ENCODE measurements at regions not wholly inside any gene's neighbourhood (a gene's known extent, or its start where the extent isn't known, plus 50 kb on each side); places are given as distances from the start of the nearest gene placed in this dataset.

DNA sequence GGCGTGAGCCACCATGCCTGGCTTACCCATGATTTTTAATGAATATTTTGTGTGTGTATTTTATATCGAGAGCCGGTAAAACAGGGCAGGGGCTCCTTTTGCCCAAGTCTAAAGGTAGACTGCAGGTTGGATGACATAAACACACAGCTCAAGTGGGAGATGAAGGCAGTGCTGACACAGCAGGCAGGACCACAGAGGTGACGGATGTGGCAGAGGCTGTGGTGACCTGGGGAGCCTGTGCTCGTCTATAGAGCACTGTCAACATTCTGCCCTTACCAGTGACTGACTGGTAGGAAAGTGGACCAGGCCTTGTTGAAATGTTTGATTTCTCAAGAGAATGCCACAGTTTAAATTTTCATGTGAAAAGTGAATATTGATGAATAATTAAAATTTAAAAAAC lies 137.5 kb downstream of the ZFP64 start:
- 94 to 100% (median 97%) methylated on average over 5 of the region's 5 CpGs for WGBS, 4 donors
- TF ChIP-seq CTCF (IDR thresholded peaks at IDR 0.05), result no peak
- no peak for TF ChIP-seq POLR2A (IDR thresholded peaks at IDR 0.05)

DNA sequence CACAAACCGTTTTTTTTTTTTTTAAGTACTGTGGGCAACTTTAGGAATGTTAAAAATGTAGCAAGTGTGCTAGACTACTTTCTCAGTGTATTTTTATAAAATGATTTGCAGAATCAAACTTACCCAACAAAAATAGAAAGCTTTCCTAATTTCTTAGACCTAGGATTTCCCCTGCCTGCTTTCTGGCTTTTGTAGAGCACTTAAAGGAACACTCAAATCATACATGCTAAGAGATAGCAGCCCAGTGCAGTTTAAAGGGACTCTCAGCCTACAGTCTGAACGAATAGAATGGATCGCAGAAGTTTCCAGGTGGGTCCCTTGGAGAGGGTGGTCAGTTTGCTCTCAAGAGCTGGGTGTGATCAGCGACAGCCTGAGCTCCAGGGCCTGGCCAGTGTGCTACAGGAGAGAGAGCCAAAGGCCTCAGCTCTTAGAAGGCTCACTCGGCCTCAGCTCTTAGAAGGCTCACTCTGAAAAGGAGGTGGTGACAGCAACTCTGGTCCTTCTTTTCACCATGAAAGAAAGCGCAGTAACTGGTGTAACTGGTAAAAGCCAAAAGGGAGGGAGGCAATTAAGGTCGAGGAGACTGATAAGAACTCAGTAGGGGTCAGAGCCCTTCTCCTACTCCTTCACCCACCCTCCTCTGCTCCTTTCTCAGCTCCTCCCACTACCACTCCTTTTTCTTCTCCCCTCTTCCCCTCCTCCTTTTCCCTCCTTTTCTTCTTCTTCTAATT lies 142.4 kb downstream of the ZFP64 start:
- no peak for TF ChIP-seq CTCF (IDR thresholded peaks at IDR 0.05)
- TF ChIP-seq POLR2A (IDR thresholded peaks at IDR 0.05), result no peak
- intact Hi-C loops (cut with DNase I), result no loop called here
- Histone ChIP-seq H3K27ac (no peak overlapping the region), H3K4me3 (no peak overlapping the region), H3K27me3 (no peaks in the 10 kb centered on the region), H3K4me1 (replicated peaks in 1 of 2) (no peaks in the 10 kb centered on the region), H3K36me3 (replicated peaks in 1 of 2) (no peaks in the 10 kb centered on the region), H3K9me3 (replicated peaks in 1 of 3) (no peaks in the 10 kb centered on the region)
- DNase-seq, result no peak
- 66 to 71% (median 69%) methylated on average over 7 of the region's 7 CpGs for WGBS, 4 donors

More for the DNA sequence above, 137.5 kb downstream of the ZFP64 start:
- H3K4me3 ChIP-seq, result no peak overlapping the region
- no peaks in the 10 kb centered on the region for H3K4me1 ChIP-seq (replicated peaks in 1 of 2)
- DNase-seq, result no peak
- peaks cover 0 to 6% (median 5%) of the 10 kb centered on the region in 3 donors for H3K9me3 ChIP-seq (replicated peaks in 1 of 3)
- no peak overlapping the region for H3K27ac ChIP-seq
- H3K36me3 ChIP-seq (replicated peaks in 1 of 2), result no peaks in the 10 kb centered on the region
- intact Hi-C loops (cut with DNase I), result no loop called here
- no peaks in the 10 kb centered on the region for H3K27me3 ChIP-seq

DNA sequence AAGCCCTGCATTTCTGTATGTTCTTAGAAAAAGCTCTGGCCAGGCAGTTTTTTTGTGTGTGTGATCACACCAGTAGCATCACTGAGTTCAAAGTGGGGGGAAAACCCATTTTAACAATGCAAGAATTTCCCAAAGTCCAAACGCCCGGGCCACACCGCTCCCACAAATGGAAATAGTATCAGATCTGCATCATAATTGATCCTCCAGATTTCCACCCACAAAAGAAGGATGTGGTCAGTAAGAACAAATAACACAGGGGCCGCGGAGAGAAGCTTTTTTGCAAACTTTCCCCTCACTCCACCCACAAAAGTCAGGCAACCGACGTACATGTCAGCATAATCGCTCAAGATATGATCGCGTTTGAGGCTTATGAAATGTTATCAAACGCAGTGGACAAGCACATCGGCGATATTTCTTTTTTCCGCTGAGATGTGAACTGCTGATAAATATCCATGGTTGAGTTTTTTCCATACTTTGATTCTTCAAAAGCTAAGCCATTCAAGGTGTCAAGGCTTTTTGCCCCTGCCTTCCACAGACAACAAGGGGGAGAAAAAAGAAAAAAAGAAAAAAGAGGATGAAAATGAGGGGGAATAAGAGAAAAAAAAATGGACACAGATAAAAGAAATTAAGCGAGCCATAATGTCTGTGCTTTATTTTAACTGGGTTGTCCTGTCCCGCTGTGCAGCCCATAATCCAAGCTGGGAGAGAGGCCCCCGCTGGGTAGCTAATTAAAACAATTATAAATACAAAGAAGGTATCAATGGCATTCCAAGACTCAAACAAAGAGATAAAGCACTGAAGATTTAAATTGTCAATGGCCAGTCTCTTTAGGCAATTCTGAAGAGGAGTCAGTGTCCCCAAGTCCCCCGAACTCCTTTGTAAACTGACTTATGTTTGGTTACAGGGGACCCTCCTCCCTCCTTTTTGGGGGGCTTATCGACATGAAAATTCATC lies 143.5 kb downstream of the ZFP64 start:
- 39 to 45% (median 42%) methylated on average over 19 of the region's 19 CpGs for WGBS, 4 donors
- TF ChIP-seq POLR2A (IDR thresholded peaks at IDR 0.05) (no peak), CTCF (IDR thresholded peaks at IDR 0.05) (no peak)
- no peaks in the 10 kb centered on the region for H3K9me3 ChIP-seq (replicated peaks in 1 of 3)
- H3K4me1 ChIP-seq (replicated peaks in 1 of 2), result no peaks in the 10 kb centered on the region
- intact Hi-C loops (cut with DNase I), result no loop called here
- no peak for DNase-seq
- no peak overlapping the region for H3K27ac ChIP-seq
- H3K36me3 ChIP-seq (replicated peaks in 1 of 2), result no peaks in the 10 kb centered on the region
- no peaks in the 10 kb centered on the region for H3K27me3 ChIP-seq
- no peak overlapping the region for H3K4me3 ChIP-seq

DNA sequence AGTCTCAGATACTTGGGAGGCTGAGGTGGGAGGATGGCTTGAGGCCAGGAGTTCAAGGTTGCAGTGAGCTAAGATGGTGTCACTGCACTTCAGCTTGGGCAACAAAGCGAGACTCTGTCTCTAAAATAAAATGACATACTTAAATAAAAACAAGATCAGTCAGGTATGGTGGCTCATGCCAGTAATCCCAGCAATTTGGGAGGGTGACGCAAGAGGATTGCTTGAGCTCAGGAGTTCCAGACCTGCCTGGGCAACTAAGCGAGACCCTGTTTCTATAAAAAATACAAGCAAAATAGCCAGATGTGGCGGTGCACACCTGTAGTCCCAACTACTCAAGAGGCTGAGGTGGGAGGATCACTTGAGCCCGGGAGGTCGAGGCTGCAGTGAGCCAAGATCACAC lies 149.6 kb downstream of the ZFP64 start:
- Histone ChIP-seq H3K27ac (no peak overlapping the region), H3K4me1 (replicated peaks in 1 of 2) (no peaks in the 10 kb centered on the region), H3K36me3 (replicated peaks in 1 of 2) (no peaks in the 10 kb centered on the region), H3K9me3 (replicated peaks in 1 of 3) (no peaks in the 10 kb centered on the region), H3K27me3 (no peaks in the 10 kb centered on the region), H3K4me3 (no peak overlapping the region)
- intact Hi-C loops (cut with DNase I), result no loop called here
- no peak for TF ChIP-seq POLR2A (IDR thresholded peaks at IDR 0.05)
- no peak for TF ChIP-seq CTCF (IDR thresholded peaks at IDR 0.05)
- WGBS, 4 donors, result 90 to 96% (median 94%) methylated on average over 6 of the region's 6 CpGs
- no peak for DNase-seq

Measured in adrenal gland (tissue), 9 donors.